A549 (cell line): ENCODE measurements at regions not wholly inside any gene's neighbourhood (a gene's known extent, or its start where the extent isn't known, plus 50 kb on each side); places are given as distances from the start of the nearest gene placed in this dataset.

Experiments
- ATAC-seq, 2 experiments: fragments of 200-7000 bp in 1 of 2; fragments of >200 bp in 1 of 2; cut with Nextera tagmentation in 1 of 2; cut with Tn5 transposase in 1 of 2; 3 replicates each; pipeline versions ENCODE4 v1.8.0 to v1.9.1; 2018 to 2020; ENCODE audit warnings: mild to moderate bottlenecking in 1 of 2, moderate library complexity in 1 of 2
- CTCF ChIA-PET: fragments of 300-600 bp; sonication (Branson Sonifier 250); formaldehyde crosslinking; extraction: SDS; loops from one replicate; lab custom pipeline; 2021; ENCODE audit warnings: antibody characterized with exemption, inconsistent platforms; lab: Yijun Ruan, JAX
- POLR2A ChIA-PET: fragments of 350-600 bp; formaldehyde crosslinking; extraction: SDS; loops from one replicate; lab custom pipeline; 2021; ENCODE audit warnings: antibody characterized with exemption, inconsistent platforms; lab: Yijun Ruan, JAX
- DNase-seq, 2 experiments: peaks; one replicate each; pipeline versions ENCODE4 v3.0.0 to v3.0.0-alpha.2; 2011 to 2016; ENCODE audit warnings: low read depth in 1 of 2, low spot score in 1 of 2
- FAIRE-seq: peaks from 2 replicates; lab custom pipeline; 2011; peaks lifted over from hg19 to GRCh38; lab: Jason Lieb, UNC
- H3K27ac ChIP-seq, 2 experiments: fragments of >200 bp; sonication (Bioruptor Twin); formaldehyde crosslinking; 3 replicates each; pipeline ENCODE4 v1.5.1; 2016 to 2017
- H3K4me1 ChIP-seq: fragments of >200 bp; sonication (Bioruptor Twin); formaldehyde crosslinking; 3 replicates; pipeline ENCODE4 v1.6.1; 2016
- H3K4me2 ChIP-seq: fragments of >200 bp; sonication (Bioruptor Twin); formaldehyde crosslinking; 3 replicates; pipeline ENCODE4 v1.6.1; 2016
- H3K4me3 ChIP-seq: fragments of >200 bp; sonication (Bioruptor Twin); formaldehyde crosslinking; 3 replicates; pipeline ENCODE4 v1.5.1; 2016
- H3K9me3 ChIP-seq: fragments of >200 bp; sonication (Bioruptor Twin); formaldehyde crosslinking; 3 replicates; pipeline ENCODE4 v1.6.1; 2016
- CBX8 ChIP-seq: fragments of 200-600 bp; sonication (generic); IDR thresholded peaks from 2 replicates; pipeline ENCODE4 v1.6.1; 2016
- ESRRA ChIP-seq: fragments of 150-350 bp; IDR thresholded peaks from 2 replicates; pipeline ENCODE4 v1.6.1; 2014; ENCODE audit warnings: mild to moderate bottlenecking, low read length, borderline replicate concordance
- FOSB ChIP-seq: fragments of 250-450 bp; sonication (Bioruptor Pico); IDR thresholded peaks from 2 replicates; pipeline ENCODE4 v1.5.0; 2020; ENCODE audit warnings: mild to moderate bottlenecking, moderate library complexity
- HDAC2 ChIP-seq: fragments of 200-600 bp; sonication (generic); IDR thresholded peaks from 2 replicates; pipeline ENCODE4 v1.6.1; 2016
- HES2 ChIP-seq: fragments of >200 bp; sonication (Bioruptor Twin); formaldehyde crosslinking; IDR thresholded peaks from 2 replicates; pipeline ENCODE4 v1.6.1; 2016
- HMGXB4 ChIP-seq: fragments of 250-450 bp; sonication (Bioruptor Pico); IDR thresholded peaks from 2 replicates; pipeline ENCODE4 v1.5.0; 2021; ENCODE audit warnings: mild to moderate bottlenecking, moderate library complexity, borderline replicate concordance
- HOXA7 ChIP-seq: fragments of 250-450 bp; sonication (Bioruptor Pico); IDR thresholded peaks from 2 replicates; pipeline ENCODE4 v1.5.0; 2020; ENCODE audit warnings: mild to moderate bottlenecking, moderate library complexity
- HOXB5 ChIP-seq: fragments of 250-450 bp; sonication (Bioruptor Pico); IDR thresholded peaks from 2 replicates; pipeline ENCODE4 v1.5.0; 2020; ENCODE audit warnings: mild to moderate bottlenecking, moderate library complexity
- JUNB ChIP-seq: fragments of >200 bp; sonication (Bioruptor Twin); formaldehyde crosslinking; IDR thresholded peaks from 2 replicates; pipeline ENCODE4 v1.6.1; 2016
- KDM1A ChIP-seq: fragments of 200-600 bp; sonication (generic); IDR thresholded peaks from 2 replicates; pipeline ENCODE4 v1.6.1; 2016; ENCODE audit warnings: low read depth, mild to moderate bottlenecking
- MAX ChIP-seq: IDR thresholded peaks from 2 replicates; pipeline ENCODE4 v1.6.1; 2012
- NPAS2 ChIP-seq: fragments of 250-450 bp; sonication (Bioruptor Pico); IDR thresholded peaks from 2 replicates; pipeline ENCODE4 v1.8.0; 2022; ENCODE audit warnings: mild to moderate bottlenecking, moderate library complexity, borderline replicate concordance
- NR3C1 ChIP-seq: fragments of >200 bp; sonication (Bioruptor Twin); formaldehyde crosslinking; IDR thresholded peaks from 3 replicates; pipeline ENCODE4 v1.6.1; 2017
- POLR2AphosphoS2 ChIP-seq: conservative IDR thresholded peaks from 2 replicates; pipeline ENCODE4 v1.6.1; 2012; ENCODE audit warnings: low read length, improper control_type of control experiment, inconsistent platforms
- RARB ChIP-seq: fragments of 250-450 bp; sonication (Bioruptor Pico); IDR thresholded peaks from 2 replicates; pipeline ENCODE4 v1.8.0; 2021; ENCODE audit warnings: mild to moderate bottlenecking, moderate library complexity
- SMC3 ChIP-seq: fragments of >200 bp; sonication (Bioruptor Twin); formaldehyde crosslinking; IDR thresholded peaks from 3 replicates; pipeline ENCODE4 v1.6.1; 2018; ENCODE audit warnings: inconsistent platforms
- TFCP2L1 ChIP-seq: fragments of 250-450 bp; sonication (Bioruptor Pico); IDR thresholded peaks from 2 replicates; pipeline ENCODE4 v1.5.0; 2021; ENCODE audit warnings: mild to moderate bottlenecking
- TP53 ChIP-seq: fragments of 250-450 bp; sonication (Bioruptor Pico); IDR thresholded peaks from 2 replicates; pipeline ENCODE4 v1.5.0; 2021; ENCODE audit warnings: mild to moderate bottlenecking, moderate library complexity
- ZC3H11A ChIP-seq: fragments of 450-650 bp; IDR thresholded peaks from 2 replicates; pipeline ENCODE4 v1.6.1; 2014; ENCODE audit warnings: antibody characterized with exemption, mild to moderate bottlenecking
- ZFP36 ChIP-seq: fragments of 450-650 bp; IDR thresholded peaks from 2 replicates; pipeline ENCODE4 v1.6.1; 2014; ENCODE audit warnings: borderline replicate concordance; ENCODE audit not compliant: partially characterized antibody
- WGBS: methylation state at CpG from one replicate; pipeline ENCODE4 v1.1.6; 2017; ENCODE audit errors: missing lambda C conversion rate; 5-methylcytosine and 5-hydroxymethylcytosine counted together

- DNase-seq (no peak), ATAC-seq (no peak), FAIRE-seq (no peak)
- ChIA-PET CTCF (no interaction called here), POLR2A (no interaction called here)
- H3K27ac ChIP-seq, result no peak overlapping the region
- H3K4me2 ChIP-seq, result no peak overlapping the region
- no peaks in the 10 kb centered on the region for H3K4me1 ChIP-seq
- H3K4me3 ChIP-seq, result no peak overlapping the region
- TF ChIP-seq ZC3H11A (no peak), HMGXB4 (no peak)
- no peaks in the 10 kb centered on the region for H3K9me3 ChIP-seq
- WGBS, result 79% methylated on average over 5 of the region's 5 CpGs
Observed at GRCh38 chr6:44534291-44534690, 146.8 kb downstream of the CDC5L start.

GRCh38 chr6:44535446-44535845 lies 147.9 kb downstream of the CDC5L start:
- Histone ChIP-seq H3K4me3 (no peak overlapping the region), H3K4me1 (no peaks in the 10 kb centered on the region), H3K27ac (no peak overlapping the region), H3K4me2 (no peak overlapping the region), H3K9me3 (no peaks in the 10 kb centered on the region)
- DNase-seq (no peak), FAIRE-seq (no peak), ATAC-seq (no peak)
- TF ChIP-seq SMC3, result no peak
- TF ChIP-seq HOXB5, result no peak
- TF ChIP-seq HOXA7, result no peak
- TF ChIP-seq JUNB, result no peak
- no peak for TF ChIP-seq TFCP2L1 (CRISPR knock-in tag)
- TF ChIP-seq HES2, result no peak
- no peak for TF ChIP-seq FOSB (CRISPR knock-in tag)
- TF ChIP-seq TP53, result no peak
- no peak for TF ChIP-seq MAX
- no peak for TF ChIP-seq ZFP36
- TF ChIP-seq ESRRA, result no peak
- no peak for TF ChIP-seq NR3C1
- no peak for TF ChIP-seq CBX8
- TF ChIP-seq RARB (CRISPR knock-in tag), result no peak
- CTCF ChIA-PET, result no interaction called here
- 42% methylated on average over 6 of the region's 6 CpGs for WGBS
- POLR2A ChIA-PET, result no interaction called here

GRCh38 chr6:44535967-44536366 lies 148.5 kb downstream of the CDC5L start:
- ChIA-PET CTCF (no interaction called here), POLR2A (no interaction called here)
- FAIRE-seq (no peak), ATAC-seq (no peak), DNase-seq (no peak)
- TF ChIP-seq HES2 (no peak), HDAC2 (no peak), NPAS2 (CRISPR knock-in tag) (no peak), RARB (CRISPR knock-in tag) (no peak), MAX (no peak), KDM1A (no peak), POLR2AphosphoS2 (no peak)
- no peak overlapping the region for H3K27ac ChIP-seq
- no peaks in the 10 kb centered on the region for H3K4me1 ChIP-seq
- WGBS, result 75% methylated on average over 4 of the region's 4 CpGs
- no peaks in the 10 kb centered on the region for H3K9me3 ChIP-seq
- H3K4me3 ChIP-seq, result no peak overlapping the region
- no peak overlapping the region for H3K4me2 ChIP-seq
